ENCODE measurements at regions not wholly inside any gene's neighbourhood (a gene's known extent, or its start where the extent isn't known, plus 50 kb on each side); places are given as distances from the start of the nearest gene placed in this dataset.
"Not testable (repeated sequence)": the region's sequence is repeated elsewhere in the genome, so short reads cannot be mapped to it uniquely, and the experiment has no call there.

GRCh38 chr16:21336231-21336630, 58.1 kb upstream of the CRYM start:
- POLR2A ChIA-PET: no interaction called here
- no TSS peak for BruUV-seq (replicated peaks)
- no peaks in the 10 kb centered on the region for H3K79me2 ChIP-seq (ENCODE audit: control insufficient read depth, insufficient read depth, low read length)
- H3K27me3 ChIP-seq (ENCODE audit: control insufficient read depth in 2 of 2, insufficient read depth in 2 of 2, low read length in 2 of 2): no peaks in the 10 kb centered on the region
- FAIRE-seq (no peak), DNase-seq (ENCODE audit: low read depth, low spot score) (no peak)
- H3K36me3 ChIP-seq (ENCODE audit: control insufficient read depth in 2 of 2, extremely low read depth in 1 of 2, insufficient read depth in 2 of 2, low read length in 2 of 2): no peaks in the 10 kb centered on the region
- H3K27ac ChIP-seq (ENCODE audit: insufficient read depth, low read depth, low read length): no peak overlapping the region
- no peak for TF ChIP-seq POLR2A (IDR thresholded peaks at IDR 0.05; ENCODE audit: low read depth, low read length)
- TF ChIP-seq MYC (IDR thresholded peaks at IDR 0.05; ENCODE audit: low read depth, low read length): no peak
- TF ChIP-seq, protein P1, sequence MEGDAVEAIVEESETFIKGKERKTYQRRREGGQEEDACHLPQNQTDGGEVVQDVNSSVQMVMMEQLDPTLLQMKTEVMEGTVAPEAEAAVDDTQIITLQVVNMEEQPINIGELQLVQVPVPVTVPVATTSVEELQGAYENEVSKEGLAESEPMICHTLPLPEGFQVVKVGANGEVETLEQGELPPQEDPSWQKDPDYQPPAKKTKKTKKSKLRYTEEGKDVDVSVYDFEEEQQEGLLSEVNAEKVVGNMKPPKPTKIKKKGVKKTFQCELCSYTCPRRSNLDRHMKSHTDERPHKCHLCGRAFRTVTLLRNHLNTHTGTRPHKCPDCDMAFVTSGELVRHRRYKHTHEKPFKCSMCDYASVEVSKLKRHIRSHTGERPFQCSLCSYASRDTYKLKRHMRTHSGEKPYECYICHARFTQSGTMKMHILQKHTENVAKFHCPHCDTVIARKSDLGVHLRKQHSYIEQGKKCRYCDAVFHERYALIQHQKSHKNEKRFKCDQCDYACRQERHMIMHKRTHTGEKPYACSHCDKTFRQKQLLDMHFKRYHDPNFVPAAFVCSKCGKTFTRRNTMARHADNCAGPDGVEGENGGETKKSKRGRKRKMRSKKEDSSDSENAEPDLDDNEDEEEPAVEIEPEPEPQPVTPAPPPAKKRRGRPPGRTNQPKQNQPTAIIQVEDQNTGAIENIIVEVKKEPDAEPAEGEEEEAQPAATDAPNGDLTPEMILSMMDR (IDR thresholded peaks at IDR 0.05; ENCODE audit: extremely low read depth in 1 of 2, insufficient read depth in 1 of 2, low read depth in 1 of 2, low read length in 2 of 2): no peak
- TF ChIP-seq FOS (IDR thresholded peaks at IDR 0.05; ENCODE audit: borderline replicate concordance, insufficient read depth, low read length): no peak
- no peak for TF ChIP-seq EZH2 (IDR thresholded peaks at IDR 0.05; ENCODE audit: borderline replicate concordance, low read depth, low read length, severe bottlenecking)
- no peak for TF ChIP-seq JUN (IDR thresholded peaks at IDR 0.05; ENCODE audit: borderline replicate concordance, insufficient read depth, insufficient read length, low read depth)
- TF ChIP-seq MAX (IDR thresholded peaks at IDR 0.05; ENCODE audit: insufficient read depth, insufficient read length): no peak
- no peak for TF ChIP-seq GATA2 (IDR thresholded peaks at IDR 0.05; ENCODE audit: insufficient read depth, insufficient read length, low read depth, low read length)
- TF ChIP-seq POLR2AphosphoS5 (IDR thresholded peaks at IDR 0.05; ENCODE audit: insufficient read depth, low read depth, low read length): no peak
- dilution Hi-C loops (cut with MboI; ENCODE audit: extremely low pct_ligation_motif_present, low sequenced_read_pairs): no loop called here
- no peaks in the 10 kb centered on the region for H4K20me1 ChIP-seq (replicated peaks; ENCODE audit: control insufficient read depth, extremely low read depth, insufficient read depth, low read length)
- H3K4me1 ChIP-seq (ENCODE audit: control insufficient read depth, extremely low read depth, insufficient read depth, low read length): no peaks in the 10 kb centered on the region
- H2AFZ ChIP-seq (ENCODE audit: low read depth, low read length): no peak overlapping the region
- H3K9me1 ChIP-seq (replicated peaks; ENCODE audit: control insufficient read depth, extremely low read depth, insufficient read depth, low read length): no peaks in the 10 kb centered on the region
- no peaks in the 10 kb centered on the region for H3K9me3 ChIP-seq (replicated peaks; ENCODE audit: control insufficient read depth, insufficient read depth, low read length)
- H3K9ac ChIP-seq (replicated peaks; ENCODE audit: extremely low read depth, insufficient read depth, low read length): no peak overlapping the region
- H3K4me3 ChIP-seq (replicated peaks in 1 of 3; ENCODE audit: insufficient read depth in 1 of 3, low read depth in 1 of 3, low read length in 3 of 3): no peak overlapping the region
- CTCF ChIA-PET: no interaction called here
- intact Hi-C loops (cut with micrococcal nuclease): no loop called here
- H3K4me2 ChIP-seq (ENCODE audit: insufficient read depth, low read length): no peak overlapping the region

GRCh38 chr16:21334188-21335146, 56.4 kb upstream of the CRYM start:
- DNase-seq (ENCODE audit: low read depth, low spot score); H3K36me3 ChIP-seq (ENCODE audit: control insufficient read depth in 2 of 2, extremely low read depth in 1 of 2, insufficient read depth in 2 of 2, low read length in 2 of 2); H3K9me1 ChIP-seq (replicated peaks; ENCODE audit: control insufficient read depth, extremely low read depth, insufficient read depth, low read length); BruUV-seq (replicated peaks); dilution Hi-C loops (cut with MboI; ENCODE audit: extremely low pct_ligation_motif_present, low sequenced_read_pairs); H3K9ac ChIP-seq (replicated peaks; ENCODE audit: extremely low read depth, insufficient read depth, low read length); H3K27me3 ChIP-seq (ENCODE audit: control insufficient read depth in 2 of 2, insufficient read depth in 2 of 2, low read length in 2 of 2); POLR2A ChIA-PET; H3K27ac ChIP-seq (ENCODE audit: insufficient read depth, low read depth, low read length); H3K4me3 ChIP-seq (replicated peaks in 1 of 3; ENCODE audit: insufficient read depth in 1 of 3, low read depth in 1 of 3, low read length in 3 of 3); H3K9me3 ChIP-seq (replicated peaks; ENCODE audit: control insufficient read depth, insufficient read depth, low read length); H4K20me1 ChIP-seq (replicated peaks; ENCODE audit: control insufficient read depth, extremely low read depth, insufficient read depth, low read length); intact Hi-C loops (cut with micrococcal nuclease); H3K79me2 ChIP-seq (ENCODE audit: control insufficient read depth, insufficient read depth, low read length); FAIRE-seq; H2AFZ ChIP-seq (ENCODE audit: low read depth, low read length); H3K4me1 ChIP-seq (ENCODE audit: control insufficient read depth, extremely low read depth, insufficient read depth, low read length); H3K4me2 ChIP-seq (ENCODE audit: insufficient read depth, low read length); CTCF ChIA-PET: not testable (repeated sequence)

Data from endothelial cell of umbilical vein (primary cell).